Esophagus mucosa (tissue), 1 donor: ENCODE measurements at regions not wholly inside any gene's neighbourhood (a gene's known extent, or its start where the extent isn't known, plus 50 kb on each side); places are given as distances from the start of the nearest gene placed in this dataset.

Experiments used
- ATAC-seq: fragments of 200-7000 bp; cut with Tn5 transposase; one replicate; pipeline ENCODE4 v1.9.1; 2020
- donor health status: DM: yes; HTN: yes; CAD: no.

GRCh38 chr1:234554218-234554697 lies 55.7 kb downstream of the IRF2BP2 start:
- ATAC-seq: no peak

GRCh38 chr1:234553240-234554188 lies 56.5 kb downstream of the IRF2BP2 start:
- ATAC-seq: no peak

- ATAC-seq: no peak
Measured at GRCh38 chr1:234551032-234551378, 59.0 kb downstream of the IRF2BP2 start.

GRCh38 chr1:234550341-234551031 lies 59.5 kb downstream of the IRF2BP2 start:
- peak; percentile 18 for ATAC-seq

GRCh38 chr1:234549447-234550021 lies 60.4 kb downstream of the IRF2BP2 start:
- no peak for ATAC-seq

- no peak for ATAC-seq
Measured at GRCh38 chr1:234546890-234547788, 62.8 kb downstream of the IRF2BP2 start.

GRCh38 chr1:234546387-234546704 lies 63.6 kb downstream of the IRF2BP2 start:
- ATAC-seq: no peak

- ATAC-seq: no peak
Measured at GRCh38 chr1:234545517-234546386, 64.2 kb downstream of the IRF2BP2 start.

- ATAC-seq: peak; percentile 22
Measured at GRCh38 chr1:234544087-234544579, 65.2 kb upstream of the TARBP1 start.

GRCh38 chr1:234543442-234544086 lies 64.6 kb upstream of the TARBP1 start:
- no peak for ATAC-seq

- ATAC-seq: no peak
Measured at GRCh38 chr1:234542211-234542850, 63.4 kb upstream of the TARBP1 start.

GRCh38 chr1:234541286-234541975 lies 62.5 kb upstream of the TARBP1 start:
- ATAC-seq: peak; percentile 56

GRCh38 chr1:234540404-234540762 lies 61.4 kb upstream of the TARBP1 start:
- ATAC-seq: no peak

- no peak for ATAC-seq
Measured at GRCh38 chr1:234539666-234540403, 60.9 kb upstream of the TARBP1 start.

GRCh38 chr1:234538930-234539649 lies 60.1 kb upstream of the TARBP1 start:
- ATAC-seq: peak; percentile 71

GRCh38 chr1:234538062-234538731 lies 59.2 kb upstream of the TARBP1 start:
- ATAC-seq: no peak

GRCh38 chr1:234537236-234537635 lies 58.3 kb upstream of the TARBP1 start:
- no peak for ATAC-seq

- ATAC-seq: no peak
Measured at GRCh38 chr1:234536741-234537140, 57.8 kb upstream of the TARBP1 start.
